H7 (cell line): ENCODE measurements at regions not wholly inside any gene's neighbourhood (a gene's known extent, or its start where the extent isn't known, plus 50 kb on each side); places are given as distances from the start of the nearest gene placed in this dataset.

Source experiments
- DNase-seq: peaks from one replicate; pipeline ENCODE4 v3.0.0; 2012
- H3K27me3 ChIP-seq: 2 replicates; pipeline ENCODE4 v1.6.0; 2011; ENCODE audit warnings: mild to moderate bottlenecking, low read length; ENCODE audit not compliant: control insufficient read depth, insufficient read depth
- H3K36me3 ChIP-seq: replicated peaks from 2 replicates; pipeline ENCODE4 v1.5.1; 2011; ENCODE audit warnings: low read length; ENCODE audit not compliant: control insufficient read depth, insufficient read depth
- H3K4me3 ChIP-seq: 2 replicates; pipeline ENCODE4 v1.5.1; 2011; ENCODE audit warnings: low read depth, mild to moderate bottlenecking, control low read depth, low read length, moderate library complexity; ENCODE audit not compliant: insufficient read depth

DNA sequence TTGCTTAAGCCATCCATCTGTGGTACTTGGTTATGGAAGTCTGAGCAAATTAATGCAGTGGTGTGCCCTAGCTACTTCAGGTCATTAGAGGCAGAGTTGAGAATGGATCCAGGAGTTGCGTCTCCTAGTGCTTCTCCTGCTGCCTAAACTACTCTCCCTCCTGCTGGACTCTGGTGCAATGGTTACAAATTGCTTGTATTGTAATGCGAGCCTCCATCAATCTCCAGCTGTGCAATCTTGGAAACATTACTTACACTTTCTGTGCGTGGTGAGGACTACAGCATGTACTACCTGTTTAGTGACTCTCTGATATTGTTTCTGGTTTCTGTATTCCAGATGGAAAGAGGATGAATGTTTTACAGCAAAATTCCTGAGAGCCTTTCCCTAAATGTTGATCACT, 119.0 kb upstream of the CYRIA start:
- no peak overlapping the region for H3K4me3 ChIP-seq
- DNase-seq, result no peak
- H3K36me3 ChIP-seq, result no peaks in the 10 kb centered on the region
- H3K27me3 ChIP-seq, result no peaks in the 10 kb centered on the region

DNA sequence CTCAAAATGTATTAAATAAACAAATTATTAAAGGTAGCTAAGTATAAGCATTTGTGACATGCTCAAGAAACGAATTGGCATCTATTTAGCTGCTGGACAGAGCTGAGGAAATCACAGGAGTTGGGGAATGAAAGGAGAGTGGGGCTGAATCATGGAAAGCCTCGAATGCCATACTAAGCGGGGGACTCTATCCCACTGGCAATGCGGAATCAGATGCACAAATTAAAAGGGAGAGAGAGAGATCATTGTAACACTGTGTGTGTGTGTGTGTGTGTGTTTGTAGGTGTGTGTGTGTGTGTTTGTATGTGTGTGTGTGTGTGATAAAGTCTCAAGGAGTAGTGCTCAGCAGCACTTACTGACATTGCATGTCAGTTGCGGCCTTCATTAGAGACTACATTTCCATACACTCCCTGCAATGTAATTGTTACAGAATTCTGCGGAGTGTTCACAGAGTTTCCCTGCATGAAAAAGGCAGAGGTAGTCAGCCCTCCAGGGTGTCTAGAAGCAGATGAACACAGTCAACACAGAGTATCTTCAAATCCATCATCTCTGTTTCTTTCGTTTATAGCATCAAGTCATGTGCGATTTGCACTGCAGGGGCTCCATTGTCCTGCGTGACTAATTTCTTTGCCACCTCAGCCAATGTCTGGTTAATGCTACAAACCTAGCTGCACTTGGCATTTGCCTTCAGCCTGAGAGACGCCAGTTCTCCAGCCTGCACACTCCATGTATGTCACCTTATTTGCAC, 111.7 kb upstream of the CYRIA start:
- DNase-seq, result no peak
- Histone ChIP-seq H3K4me3 (no peak overlapping the region), H3K36me3 (no peaks in the 10 kb centered on the region), H3K27me3 (no peaks in the 10 kb centered on the region)

DNA sequence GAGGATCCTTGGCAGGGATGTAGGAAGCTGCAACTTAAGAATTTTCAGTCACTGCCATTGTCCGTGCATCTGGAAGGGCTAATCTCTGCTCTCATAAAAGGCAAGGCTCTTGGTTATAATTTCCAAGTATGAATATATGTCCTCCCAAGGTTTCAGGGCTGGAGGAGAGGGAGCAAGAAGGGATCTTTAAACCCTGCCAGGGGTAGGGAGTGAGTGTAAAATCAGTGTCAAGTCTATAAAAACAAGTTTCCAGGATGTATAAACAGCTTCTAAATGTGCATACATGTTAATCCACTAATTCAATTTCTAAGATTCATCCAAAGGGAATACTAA, 110.2 kb upstream of the CYRIA start:
- H3K36me3 ChIP-seq, result no peaks in the 10 kb centered on the region
- DNase-seq, result no peak
- H3K4me3 ChIP-seq, result no peak overlapping the region
- no peaks in the 10 kb centered on the region for H3K27me3 ChIP-seq

DNA sequence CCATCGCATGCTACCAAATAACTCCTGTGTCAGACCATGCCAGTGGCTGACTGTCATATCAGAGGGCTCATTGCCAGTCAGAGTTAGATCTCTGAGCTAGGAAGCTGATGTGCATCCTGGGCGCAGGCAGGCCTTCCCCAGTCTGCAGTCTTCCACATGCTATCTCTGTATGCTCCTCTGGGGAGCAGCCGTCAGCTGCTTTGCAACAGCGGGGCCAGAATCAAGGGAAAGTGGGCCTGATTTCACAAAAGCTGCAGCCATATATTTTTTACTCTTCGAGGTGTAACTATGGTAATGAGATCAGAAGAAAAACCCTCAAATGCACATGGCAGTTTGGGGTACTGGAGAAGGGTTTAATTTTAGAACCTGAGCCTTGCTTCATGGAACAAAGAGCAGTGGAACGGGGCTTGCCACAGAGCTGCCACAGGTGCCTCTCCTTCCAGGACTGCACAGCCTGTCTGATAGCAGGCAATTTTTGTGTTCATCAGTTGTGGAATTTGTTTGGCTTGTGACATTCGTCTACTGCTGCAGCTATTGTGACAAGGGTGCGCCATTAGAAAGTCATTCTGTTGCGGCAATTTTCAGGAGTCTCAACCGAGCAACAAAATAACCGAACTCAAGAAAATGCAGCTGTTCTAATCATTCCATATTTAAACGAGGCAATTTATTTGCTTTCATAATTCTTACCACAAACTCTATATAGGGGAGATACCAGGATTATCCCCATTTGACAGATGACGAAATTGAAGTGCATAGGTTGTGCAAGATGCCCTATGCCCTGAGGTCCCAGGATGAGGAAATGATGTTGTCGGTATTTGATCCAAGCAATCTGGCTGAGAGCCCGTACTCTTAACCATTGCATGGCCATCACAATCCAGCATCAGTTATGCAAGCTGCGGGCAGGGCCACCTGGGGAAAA, 109.6 kb upstream of the CYRIA start:
- Histone ChIP-seq H3K4me3 (no peak overlapping the region), H3K27me3 (no peaks in the 10 kb centered on the region), H3K36me3 (no peaks in the 10 kb centered on the region)
- DNase-seq, result peak; percentile 15

DNA sequence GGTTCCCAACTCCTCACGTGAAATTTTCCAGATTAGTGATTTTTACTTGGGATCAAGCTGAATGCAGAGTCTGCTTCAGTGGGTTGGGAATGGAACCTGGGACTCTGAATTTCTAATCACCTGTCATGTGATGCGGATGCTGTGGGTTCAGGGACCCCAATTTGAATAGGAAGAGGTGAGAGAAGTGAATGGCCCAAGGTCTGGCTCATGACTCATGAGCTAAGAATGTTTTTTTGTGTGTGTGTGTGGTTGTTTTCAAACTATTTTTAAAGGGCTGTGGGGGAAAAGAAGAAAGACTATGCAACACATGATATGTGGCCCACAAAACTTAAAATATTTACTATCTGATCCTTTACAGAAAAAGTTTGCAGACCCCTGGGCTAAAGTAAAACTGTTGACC, 108.5 kb upstream of the CYRIA start:
- no peak for DNase-seq
- Histone ChIP-seq H3K4me3 (no peak overlapping the region), H3K27me3 (no peaks in the 10 kb centered on the region), H3K36me3 (no peaks in the 10 kb centered on the region)

DNA sequence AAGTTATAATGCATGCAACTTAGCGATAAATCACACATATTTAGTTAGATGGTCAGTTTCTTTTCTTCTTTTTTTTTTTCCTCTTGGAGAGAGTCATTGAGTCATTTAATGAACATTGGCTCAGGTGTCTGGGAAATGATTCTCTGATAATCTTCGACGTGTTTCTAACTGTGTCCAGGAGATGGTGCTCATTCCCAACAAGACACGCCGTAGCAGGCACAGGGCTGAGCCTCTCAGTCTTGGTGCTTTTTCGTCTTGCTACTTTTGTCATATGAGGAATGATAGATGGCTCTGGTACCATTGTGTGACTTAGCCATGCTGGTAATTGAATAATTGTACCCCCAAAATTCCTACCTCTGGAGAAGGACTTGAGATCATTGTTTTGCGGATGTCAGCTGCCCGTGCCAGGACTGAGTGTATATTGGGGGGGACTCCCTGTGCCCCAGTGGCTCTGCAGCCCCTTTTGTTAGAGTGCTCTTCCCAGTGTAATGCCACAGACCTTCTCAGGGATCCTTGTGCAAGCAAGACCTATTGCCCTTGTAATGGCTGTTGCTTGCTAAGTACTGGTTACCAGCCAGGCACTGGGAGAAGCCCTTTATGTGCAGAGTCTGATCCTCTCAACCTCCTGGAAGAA, 107.6 kb upstream of the CYRIA start:
- Histone ChIP-seq H3K36me3 (no peaks in the 10 kb centered on the region), H3K27me3 (no peaks in the 10 kb centered on the region), H3K4me3 (no peak overlapping the region)
- DNase-seq, result peak; percentile 23

DNA sequence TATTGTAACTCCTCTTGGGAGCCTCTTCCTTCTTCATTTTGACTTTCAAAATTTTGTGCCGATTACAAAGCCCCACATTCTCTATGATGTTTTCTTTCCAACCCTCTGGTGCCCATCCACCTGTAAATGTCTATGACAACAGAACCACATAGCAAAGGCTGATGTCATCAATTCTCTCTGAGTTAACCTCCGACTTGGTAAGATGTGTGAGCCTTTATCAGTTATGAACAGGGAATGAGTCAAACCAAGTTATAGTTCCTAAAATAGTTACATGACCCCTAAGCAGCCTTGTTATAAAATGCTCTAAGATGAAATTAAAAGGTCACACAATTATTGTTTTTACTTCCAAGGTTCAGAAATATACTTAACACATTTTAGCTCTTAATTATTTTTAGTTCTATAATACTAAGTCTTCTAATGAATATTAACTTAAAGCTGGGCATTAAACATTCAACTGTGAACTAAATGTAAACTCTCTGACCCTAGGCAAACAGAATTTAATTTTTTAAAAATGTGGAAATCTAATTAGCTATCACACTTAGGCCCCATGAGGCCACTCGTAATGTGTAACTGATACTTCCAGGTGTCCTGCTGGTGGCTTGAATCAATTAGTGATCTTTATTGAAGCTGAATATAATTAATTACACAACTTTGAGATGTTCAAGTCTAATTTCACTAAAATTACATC, 102.3 kb upstream of the CYRIA start:
- Histone ChIP-seq H3K4me3 (no peak overlapping the region), H3K36me3 (no peaks in the 10 kb centered on the region), H3K27me3 (no peaks in the 10 kb centered on the region)
- no peak for DNase-seq

DNA sequence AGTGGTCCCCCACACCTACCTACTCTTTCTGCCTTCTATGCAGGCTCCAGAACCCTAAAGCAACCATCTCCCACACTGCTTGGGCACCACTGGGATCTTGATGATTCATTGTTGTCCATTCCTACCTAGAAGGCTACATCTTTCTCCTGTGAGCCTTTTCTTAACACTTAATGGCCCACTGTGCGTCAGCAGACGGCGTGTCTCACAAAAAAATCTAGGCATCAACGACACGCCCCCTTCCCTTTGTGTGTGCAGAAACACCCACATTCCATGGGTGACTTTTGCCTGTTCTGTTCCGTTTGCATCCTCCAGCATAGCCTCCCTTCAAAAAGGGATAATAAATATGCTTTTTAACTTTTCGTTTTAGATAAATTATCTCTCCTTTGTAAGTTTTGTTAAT, 99.7 kb upstream of the CYRIA start:
- H3K27me3 ChIP-seq, result no peaks in the 10 kb centered on the region
- H3K4me3 ChIP-seq, result no peak overlapping the region
- no peak for DNase-seq
- no peaks in the 10 kb centered on the region for H3K36me3 ChIP-seq

DNA sequence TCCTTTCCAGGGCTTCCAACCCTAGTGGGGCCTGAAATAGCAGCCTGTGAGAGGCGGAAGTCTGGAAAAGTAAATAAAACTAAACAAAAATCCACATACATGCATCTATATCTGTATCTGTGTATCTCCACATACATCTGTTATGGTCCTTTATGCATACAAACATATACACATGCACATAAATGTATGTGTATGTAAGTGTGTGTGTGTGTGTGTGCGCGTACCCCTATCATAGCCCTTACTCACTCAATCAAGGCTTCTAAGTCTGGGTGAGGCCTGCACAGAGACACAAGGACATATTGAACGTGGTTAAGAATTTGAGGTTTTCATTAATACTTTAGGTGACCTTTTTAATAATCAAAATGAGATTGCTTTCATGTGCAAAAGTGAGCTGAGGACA, 98.9 kb upstream of the CYRIA start:
- no peaks in the 10 kb centered on the region for H3K36me3 ChIP-seq
- H3K4me3 ChIP-seq, result no peak overlapping the region
- H3K27me3 ChIP-seq, result no peaks in the 10 kb centered on the region
- no peak for DNase-seq

DNA sequence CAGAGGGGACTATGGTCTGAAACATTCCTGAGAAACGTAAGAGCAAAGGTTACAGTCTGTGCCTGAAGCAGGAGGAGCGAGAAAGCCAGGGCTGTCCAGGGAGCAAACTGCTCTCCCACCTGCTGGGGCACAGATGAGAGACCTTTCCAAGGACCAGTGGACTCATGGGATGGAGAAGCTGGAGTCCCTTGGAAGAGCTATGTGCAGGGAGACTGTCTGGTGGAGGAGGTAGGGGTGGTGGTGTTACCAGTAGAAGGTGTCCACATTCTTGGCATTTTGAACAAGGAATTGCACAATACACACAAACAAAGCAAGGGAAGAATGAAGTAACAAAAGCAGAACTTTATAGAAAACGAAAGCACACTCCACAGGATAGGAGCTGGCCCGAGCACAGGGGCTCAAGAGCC, 97.9 kb upstream of the CYRIA start:
- no peak for DNase-seq
- Histone ChIP-seq H3K4me3 (no peak overlapping the region), H3K36me3 (no peaks in the 10 kb centered on the region), H3K27me3 (no peaks in the 10 kb centered on the region)

DNA sequence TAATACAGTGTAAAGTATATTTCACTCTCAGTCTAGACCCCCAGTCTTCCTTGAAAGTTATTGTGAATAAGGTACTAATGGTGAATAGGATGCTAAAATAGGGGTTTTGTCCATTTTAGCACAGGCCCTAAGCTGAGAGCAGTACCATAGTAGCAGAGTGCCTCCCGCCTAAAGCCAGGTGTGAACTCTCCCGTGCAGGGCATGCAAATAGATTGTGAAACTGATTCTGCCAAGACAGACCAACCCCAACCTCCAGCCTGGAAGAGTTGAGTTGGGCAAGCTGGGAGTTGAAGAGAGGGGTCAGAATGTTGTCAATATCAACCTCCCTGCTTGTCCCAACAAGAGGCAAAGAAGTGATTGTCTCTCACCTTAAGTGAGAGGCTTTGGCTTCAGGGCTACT, 97.4 kb upstream of the CYRIA start:
- no peaks in the 10 kb centered on the region; the same call in 1 of the 2 replicates for H3K27me3 ChIP-seq
- H3K4me3 ChIP-seq, result no peak overlapping the region
- no peak for DNase-seq
- H3K36me3 ChIP-seq, result no peaks in the 10 kb centered on the region

DNA sequence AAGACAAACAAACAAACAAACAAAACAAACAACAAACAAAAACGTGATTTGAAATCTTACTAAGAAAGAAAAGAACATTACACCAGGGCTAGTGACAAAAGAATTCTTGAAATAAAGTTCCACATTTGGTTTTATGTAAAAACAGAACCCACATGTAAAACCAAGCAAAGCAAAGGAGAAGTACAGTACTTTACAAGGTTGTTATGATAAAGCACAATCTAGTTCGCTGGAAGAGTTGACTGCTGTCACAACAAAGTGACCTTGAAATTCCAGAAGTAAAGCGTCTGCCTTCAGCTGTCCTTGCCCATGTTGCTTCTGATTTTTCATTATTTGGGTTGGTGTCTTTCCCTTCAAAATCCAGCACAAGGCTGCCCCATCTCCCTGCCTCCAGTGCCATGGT, 94.8 kb upstream of the CYRIA start:
- no peak for DNase-seq
- no peak overlapping the region for H3K4me3 ChIP-seq
- no peaks in the 10 kb centered on the region; the same call in 1 of the 2 replicates for H3K27me3 ChIP-seq
- H3K36me3 ChIP-seq, result no peaks in the 10 kb centered on the region

DNA sequence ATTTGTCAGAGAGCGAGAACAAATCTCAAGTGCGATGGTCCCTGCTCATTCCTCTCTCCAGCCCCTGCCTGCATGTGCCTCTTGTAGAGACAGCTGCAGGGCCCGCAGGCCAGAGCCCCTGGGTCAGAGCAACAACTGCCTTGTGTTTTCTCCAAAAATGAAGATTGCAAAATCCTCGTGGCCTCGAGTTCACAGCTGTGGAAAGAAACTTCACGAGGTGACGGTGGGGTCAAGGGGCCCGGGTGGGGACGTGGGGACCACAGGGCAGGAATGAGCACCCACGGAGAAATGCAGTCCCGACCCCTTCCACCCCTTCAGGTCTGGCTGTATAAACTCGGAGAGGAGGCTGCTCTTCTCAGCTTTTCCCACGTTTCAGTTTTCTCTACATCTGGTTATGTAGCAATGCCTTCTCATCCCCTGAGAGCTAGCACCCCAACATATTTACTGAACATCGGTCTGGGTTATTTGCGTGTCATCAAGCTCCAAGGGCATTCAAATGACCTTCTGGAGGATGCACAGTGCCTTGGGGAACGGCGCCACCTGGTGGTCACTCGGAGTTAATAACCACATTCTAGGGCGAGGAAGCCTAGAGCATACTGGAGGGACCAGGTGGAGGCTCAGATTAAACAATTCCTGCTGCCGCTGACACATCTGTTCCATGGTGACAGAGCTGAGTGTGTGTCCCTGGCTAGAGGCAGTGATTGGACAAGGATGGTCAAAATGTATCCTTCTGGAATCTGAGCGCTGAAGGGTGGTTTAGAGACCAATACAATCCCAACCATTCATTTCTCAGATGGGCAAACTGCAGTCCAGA, 91.4 kb upstream of the CYRIA start:
- no peak overlapping the region for H3K4me3 ChIP-seq
- H3K36me3 ChIP-seq, result no peaks in the 10 kb centered on the region
- peak; percentile 78 for DNase-seq
- no peaks in the 10 kb centered on the region; the same call in 1 of the 2 replicates for H3K27me3 ChIP-seq

DNA sequence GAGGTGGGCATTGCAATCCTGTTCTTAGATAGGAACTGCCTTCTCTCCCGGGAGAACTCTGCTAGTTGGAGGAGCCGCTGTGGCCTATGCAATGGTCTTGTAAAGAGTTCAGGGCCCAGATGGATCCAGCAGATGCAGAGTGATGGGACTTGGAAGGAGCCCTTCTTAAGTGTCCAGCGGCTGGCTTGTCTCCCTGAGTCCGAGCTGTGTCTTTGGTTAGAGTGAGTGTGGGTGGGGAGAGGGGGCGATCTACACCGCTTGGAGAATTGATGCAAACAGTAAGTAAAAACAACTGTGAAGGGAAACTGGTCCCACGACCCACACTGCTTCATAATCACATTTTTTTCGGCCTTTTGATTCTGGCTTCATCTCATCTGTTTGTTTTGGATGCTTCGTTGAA, 89.8 kb upstream of the CYRIA start:
- DNase-seq, result no peak
- no peaks in the 10 kb centered on the region for H3K36me3 ChIP-seq
- H3K4me3 ChIP-seq, result no peak overlapping the region
- H3K27me3 ChIP-seq, result no peaks in the 10 kb centered on the region; the same call in 1 of the 2 replicates
